DMS53 treated with DMSO at 0.1 percent for 48 hours (cell line): ENCODE measurements at regions not wholly inside any gene's neighbourhood (a gene's known extent, or its start where the extent isn't known, plus 50 kb on each side); places are given as distances from the start of the nearest gene placed in this dataset.
"Not testable (repeated sequence)": the region's sequence is repeated elsewhere in the genome, so short reads cannot be mapped to it uniquely, and the experiment has no call there.

Experiments used
- DNase-seq: peaks from one replicate; lab custom pipeline; 2025; ENCODE audit not compliant: unreplicated experiment; lab: John Stamatoyannopoulos, UW

DNA sequence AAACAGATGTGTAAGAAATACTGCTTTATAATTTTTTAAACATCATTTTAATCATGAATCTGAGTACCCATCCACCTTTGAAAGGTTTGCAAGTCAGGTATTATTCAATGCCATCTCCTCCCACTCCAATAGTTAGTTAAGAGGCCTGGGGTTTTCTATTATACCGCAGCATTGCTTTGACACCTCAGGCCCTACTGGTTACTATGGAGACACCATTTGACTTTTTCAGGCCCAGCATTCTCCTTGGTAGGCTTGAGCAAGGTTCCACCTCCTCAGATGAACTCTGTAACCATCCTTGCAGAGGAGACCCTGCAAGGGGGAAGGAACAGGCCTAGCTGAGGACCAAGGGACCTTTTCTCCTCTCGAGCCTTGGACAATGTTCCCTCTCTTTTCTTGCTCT is 326.9 kb upstream of the NPSR1 start:
- DNase-seq = no peak

DNA sequence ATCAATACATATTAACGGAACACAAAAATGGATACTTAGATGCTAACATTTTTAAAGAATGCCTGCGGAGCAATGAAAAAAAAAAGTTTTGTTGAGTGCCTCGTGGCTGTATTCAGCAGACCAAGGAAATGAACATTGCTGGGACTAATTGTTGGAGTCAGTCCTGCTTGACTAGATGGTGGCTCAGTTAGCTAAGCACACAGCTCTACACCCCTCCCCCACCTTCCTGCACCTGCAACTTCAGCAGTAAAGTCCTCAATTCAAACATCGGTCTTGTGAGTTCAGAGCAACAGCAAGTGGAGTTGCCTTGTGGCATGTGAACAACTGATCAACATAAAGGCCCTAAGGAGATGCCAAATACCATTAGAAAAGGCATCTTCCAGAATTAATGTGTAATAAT is 326.0 kb upstream of the NPSR1 start:
- DNase-seq = no peak

DNA sequence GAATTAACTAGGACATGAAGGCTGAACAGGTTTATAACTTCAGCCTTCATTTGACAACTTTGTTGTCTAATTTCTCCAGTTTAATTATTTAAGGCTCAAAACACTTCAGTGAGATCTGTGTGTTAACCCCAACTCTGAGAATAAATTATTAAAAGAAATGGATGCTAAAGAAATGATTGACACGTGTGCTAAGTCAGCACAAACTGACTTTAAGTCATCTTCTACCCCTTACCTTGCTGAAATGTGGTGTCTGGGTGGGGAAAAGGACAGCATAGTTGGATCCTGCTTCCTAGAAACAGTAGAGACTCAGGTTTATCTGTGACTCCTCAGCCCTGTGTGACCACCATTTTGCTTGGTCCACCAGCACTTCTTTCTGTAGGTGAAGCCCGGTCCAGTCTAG is 324.8 kb upstream of the NPSR1 start:
- no peak for DNase-seq

DNA sequence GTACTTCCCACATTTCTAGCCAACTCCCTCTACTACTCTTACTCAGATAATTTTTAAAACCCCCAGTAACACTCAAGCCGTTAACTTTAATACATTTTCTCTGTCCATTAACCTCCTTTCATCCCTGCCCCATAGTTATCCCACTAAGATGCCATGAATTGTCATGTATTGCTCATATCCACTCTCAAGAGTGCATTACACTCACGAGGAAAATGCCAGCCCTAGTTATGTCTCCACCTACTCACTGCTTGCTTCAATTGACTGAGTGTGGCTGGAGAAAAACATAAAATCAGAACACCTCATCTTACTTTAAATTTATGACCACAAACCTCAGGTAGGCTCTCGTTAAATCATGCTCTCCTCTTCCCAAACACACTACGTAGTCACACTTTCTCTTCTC is 324.1 kb upstream of the NPSR1 start:
- no peak for DNase-seq

GRCh38 chr7:34337163-34337562 is 320.9 kb upstream of the NPSR1 start:
- DNase-seq = no peak

DNA sequence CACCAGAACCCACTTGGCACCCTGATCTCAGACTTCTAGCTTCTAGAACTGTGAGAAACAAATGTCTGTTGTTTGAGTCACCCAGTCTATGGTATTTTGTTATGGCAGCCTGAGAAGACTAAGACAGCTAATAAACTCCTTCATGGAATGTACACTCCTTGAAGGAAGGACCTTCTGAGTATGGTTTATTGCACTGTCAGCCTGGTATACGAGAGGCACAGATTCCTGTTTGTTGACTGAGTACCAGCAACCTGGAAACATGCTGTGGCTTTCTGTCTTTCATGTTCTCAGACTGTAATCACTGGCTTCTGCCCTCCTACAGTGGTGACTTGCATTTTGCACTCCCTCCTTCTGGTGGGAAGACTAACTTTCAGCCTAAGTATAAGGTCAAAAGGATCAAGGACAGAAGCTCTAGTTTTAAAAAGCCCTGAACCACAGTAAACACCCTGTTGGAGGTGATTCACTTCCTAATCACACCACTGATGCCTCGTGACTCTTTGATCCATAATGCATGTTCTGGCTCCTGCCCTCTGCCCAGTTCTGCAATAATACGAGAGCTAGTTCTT is 319.0 kb upstream of the NPSR1 start:
- DNase-seq = no peak

DNA sequence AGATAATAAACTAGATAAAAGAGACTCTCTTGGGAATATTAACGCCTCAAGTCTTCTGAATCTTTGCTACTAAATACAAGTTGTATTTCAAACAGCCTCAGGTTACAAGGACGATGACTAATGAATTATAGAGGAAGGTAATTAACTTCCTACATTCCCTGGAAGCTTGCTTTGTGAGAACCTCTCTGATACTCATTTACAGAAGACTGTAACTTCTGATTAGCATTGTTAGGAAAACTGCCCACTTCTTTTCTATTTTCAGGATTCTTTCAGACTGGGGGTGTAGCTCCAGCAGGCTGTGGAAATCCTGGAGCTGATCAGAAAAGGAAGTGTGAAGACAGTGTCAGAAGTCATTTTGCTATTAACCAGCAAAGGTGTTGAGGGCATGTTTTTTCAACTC is 316.7 kb upstream of the NPSR1 start:
- DNase-seq = no peak

GRCh38 chr7:34342387-34342786 is 315.6 kb upstream of the NPSR1 start:
- no peak for DNase-seq

DNA sequence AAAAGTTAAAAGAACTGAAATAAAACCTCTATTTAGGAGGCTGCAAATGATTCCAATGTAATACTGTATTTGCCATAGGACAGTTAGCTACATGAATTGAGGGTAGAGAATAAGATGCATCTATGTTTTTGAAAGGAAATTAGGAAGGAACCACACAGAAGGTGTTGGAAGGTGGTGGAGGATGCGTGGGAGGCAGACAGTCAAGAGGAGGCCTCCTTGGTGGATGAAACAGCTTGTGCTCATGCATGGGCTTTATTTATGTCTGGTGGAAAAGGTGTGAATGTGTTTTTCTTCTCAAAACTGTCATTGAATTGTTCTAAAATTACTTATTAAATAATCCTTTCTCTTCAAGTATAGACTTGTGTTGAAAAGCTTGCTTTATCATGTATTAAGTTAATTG is 314.4 kb upstream of the NPSR1 start:
- DNase-seq = no peak

GRCh38 chr7:34354011-34354410 is 304.0 kb upstream of the NPSR1 start:
- DNase-seq = no peak

GRCh38 chr7:34354899-34355298 is 303.1 kb upstream of the NPSR1 start:
- no peak for DNase-seq

DNA sequence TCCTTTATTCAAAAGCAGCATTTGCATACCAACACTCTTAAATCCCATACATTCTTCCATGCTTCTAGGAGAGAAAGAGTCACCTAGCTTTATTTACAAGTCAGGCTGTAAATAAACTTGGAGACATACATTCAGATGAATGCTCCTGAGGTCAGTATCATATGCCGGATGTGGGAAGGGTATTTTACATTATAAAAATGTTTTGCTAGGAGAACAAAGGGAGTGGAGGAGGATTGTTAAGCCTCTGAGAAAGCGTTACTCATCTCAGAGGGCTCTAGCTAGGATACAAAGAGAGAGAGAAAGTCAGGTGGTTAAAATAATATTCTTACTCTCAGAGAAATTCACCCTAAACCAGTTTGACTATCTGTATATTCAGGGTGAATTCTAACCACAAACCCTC is 300.9 kb upstream of the NPSR1 start:
- no peak for DNase-seq

DNA sequence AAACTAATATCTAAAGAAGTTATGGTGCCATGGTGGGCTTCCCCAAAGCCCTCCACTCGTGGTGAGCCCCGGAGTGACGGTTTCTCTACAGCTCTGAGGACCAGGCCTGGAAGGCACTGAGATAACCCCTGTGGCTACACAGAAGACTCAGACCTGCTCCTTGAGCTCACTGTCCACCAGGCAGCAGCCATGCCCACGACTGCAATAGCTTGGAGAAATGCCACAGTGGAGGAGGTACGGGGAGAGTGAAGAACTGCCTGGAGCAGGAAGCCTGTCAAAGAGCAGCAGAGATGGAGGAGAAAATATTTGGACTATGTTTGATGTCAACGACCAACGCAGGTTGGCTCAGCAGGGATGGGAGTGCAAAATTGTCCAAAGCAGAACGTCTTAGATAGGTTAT is 300.1 kb upstream of the NPSR1 start:
- no peak for DNase-seq

DNA sequence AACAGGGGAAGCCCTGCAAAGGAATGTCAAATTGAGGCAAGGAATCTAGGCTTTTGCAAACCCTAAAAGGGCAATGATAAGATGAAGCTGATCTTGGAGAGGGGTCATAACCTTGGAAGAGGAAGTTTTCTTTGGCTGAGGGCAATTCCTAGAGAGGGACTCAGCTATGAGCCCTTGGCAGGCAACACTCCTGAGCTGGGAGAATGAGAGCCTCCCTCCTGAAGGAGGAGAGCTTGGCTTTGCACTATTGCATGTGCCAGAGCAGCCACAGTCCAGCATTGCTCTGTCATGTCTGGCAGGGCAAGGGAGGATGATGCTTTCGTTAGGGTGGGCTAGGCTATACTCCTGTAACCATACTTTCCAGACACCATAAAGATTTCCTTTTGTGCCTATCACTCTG is 299.4 kb upstream of the NPSR1 start:
- not testable (repeated sequence) for DNase-seq

- DNase-seq = no peak
These were observed 296.3 kb upstream of the NPSR1 start for GRCh38 chr7:34361663-34362250.

GRCh38 chr7:34362621-34363020 is 295.4 kb upstream of the NPSR1 start:
- DNase-seq = no peak

- DNase-seq = no peak
These were observed 293.9 kb upstream of the NPSR1 start for GRCh38 chr7:34364130-34364529.

- no peak for DNase-seq
These were observed 293.0 kb upstream of the NPSR1 start for GRCh38 chr7:34365011-34365410.

GRCh38 chr7:34365611-34366010 is 292.4 kb upstream of the NPSR1 start:
- DNase-seq = no peak

GRCh38 chr7:34371922-34372321 is 286.1 kb upstream of the NPSR1 start:
- no peak for DNase-seq

DNA sequence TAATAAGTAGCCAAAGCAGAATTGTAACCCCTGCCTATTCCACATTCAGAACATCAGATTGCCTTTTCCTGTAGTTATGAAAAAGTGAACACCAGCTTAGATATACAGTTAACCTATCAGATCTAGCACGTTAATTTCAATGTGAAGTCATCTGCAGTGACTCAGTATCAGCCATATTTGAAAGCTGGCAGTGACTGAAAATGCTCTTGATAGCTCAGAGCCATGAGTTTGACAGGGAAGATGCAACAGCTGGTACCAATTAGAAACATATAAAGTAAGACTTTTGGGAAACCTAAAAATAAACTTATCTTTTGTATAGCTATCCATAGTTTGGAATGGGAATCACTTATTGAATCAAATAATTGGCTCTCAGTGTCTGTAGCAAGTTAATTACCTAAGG is 284.1 kb upstream of the NPSR1 start:
- DNase-seq = no peak

GRCh38 chr7:34382166-34382893 is 275.7 kb upstream of the NPSR1 start:
- DNase-seq = no peak

DNA sequence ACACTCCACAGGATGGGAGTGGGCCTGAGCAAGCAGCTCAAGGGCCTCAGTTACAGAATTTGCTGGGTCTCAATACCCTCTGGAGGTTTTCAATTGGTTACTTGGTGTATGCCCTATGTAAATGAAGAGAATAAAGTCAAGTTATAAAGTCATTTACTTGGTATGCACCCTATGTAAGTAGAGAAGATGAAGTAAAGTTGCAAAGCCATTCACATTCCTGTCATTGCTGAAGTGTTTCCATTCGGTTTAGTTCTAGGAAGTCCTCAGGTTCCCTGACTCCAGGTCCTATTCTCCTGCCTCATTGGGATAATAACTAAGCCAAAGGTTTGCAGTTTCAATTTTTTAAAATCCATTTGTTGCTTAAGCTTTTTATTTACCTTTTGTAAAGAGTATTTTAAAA is 272.6 kb upstream of the NPSR1 start:
- no peak for DNase-seq
